K562 (cell line): ENCODE measurements at regions not wholly inside any gene's neighbourhood (a gene's known extent, or its start where the extent isn't known, plus 50 kb on each side); places are given as distances from the start of the nearest gene placed in this dataset.

Experiments
- ATAC-seq: fragments of 200-7000 bp; cut with Tn5 transposase; 3 replicates; pipeline ENCODE4 v1.9.1; 2020; ENCODE audit warnings: moderate library complexity
- BruUV-seq: library from RNA; stranded (reverse); fragments of 400-500 nt; replicated peaks from 2 replicates; lab custom pipeline; 2021; lab: Mats Ljungman, UMichigan
- CTCF ChIA-PET: fragments of 300-600 bp; formaldehyde crosslinking; extraction: SDS; loops from one replicate; lab custom pipeline; 2021; ENCODE audit warnings: low intra/inter-chr PET ratio; lab: Yijun Ruan, JAX
- POLR2A ChIA-PET: fragments of 300-600, 350-650 bp; sonication (Branson Sonifier 250); formaldehyde crosslinking; extraction: SDS; loops from one replicate; lab custom pipeline; 2021; ENCODE audit warnings: antibody characterized with exemption, inconsistent platforms; lab: Yijun Ruan, JAX
- DNase-seq, 4 experiments: peaks; one replicate each; pipeline versions ENCODE4 v3.0.0 to v3.0.0-alpha.2; 2011 to 2018; ENCODE audit warnings: low spot score in 3 of 4, mixed read lengths in 3 of 4; ENCODE audit errors: extremely low read depth in 1 of 4
- FAIRE-seq: peaks from 2 replicates; lab custom pipeline; 2011; peaks lifted over from hg19 to GRCh38; lab: Jason Lieb, UNC
- H2AFZ ChIP-seq: 2 replicates; pipeline ENCODE4 v1.6.0; 2011; ENCODE audit warnings: low read depth, low read length, control low read depth, inconsistent platforms
- H3K27ac ChIP-seq: fragments of 200-600 bp; 3 replicates; pipeline ENCODE4 v1.8.0; 2011; ENCODE audit warnings: low read depth, mild to moderate bottlenecking, control low read depth, inconsistent platforms, low read length, moderate library complexity, mixed read lengths; ENCODE audit errors: extremely low read depth
- H3K27me3 ChIP-seq, 2 experiments: fragments of 300-600 bp in 1 of 2; 2 replicates in 1 of 2; 3 replicates in 1 of 2; pipeline versions ENCODE4 v1.6.0 to v1.8.0; 2011; ENCODE audit warnings: inconsistent platforms in 2 of 2, low read length in 2 of 2, mild to moderate bottlenecking in 1 of 2, mixed read lengths in 1 of 2, moderate library complexity in 1 of 2; ENCODE audit not compliant: control insufficient read depth in 2 of 2, insufficient read depth in 2 of 2
- H3K36me3 ChIP-seq: fragments of 300-600 bp; 3 replicates; pipeline ENCODE4 v1.8.0; 2011; ENCODE audit warnings: mild to moderate bottlenecking, low read length, inconsistent platforms; ENCODE audit not compliant: control insufficient read depth, insufficient read depth
- H3K4me1 ChIP-seq, 2 experiments: fragments of 200-600 bp in 1 of 2; replicated peaks in 1 of 2; 2 replicates in 1 of 2; 3 replicates in 1 of 2; pipeline versions ENCODE4 v1.5.1 to v1.8.0; 2011; ENCODE audit warnings: inconsistent platforms in 2 of 2, low read length in 2 of 2, mild to moderate bottlenecking in 1 of 2, mixed read lengths in 1 of 2, moderate library complexity in 1 of 2; ENCODE audit not compliant: control insufficient read depth in 2 of 2, insufficient read depth in 2 of 2
- H3K4me2 ChIP-seq: 2 replicates; pipeline ENCODE4 v1.6.1; 2011; ENCODE audit warnings: low read length, control low read depth, inconsistent platforms, mixed read lengths; ENCODE audit not compliant: insufficient read depth
- H3K4me3 ChIP-seq: fragments of 200-600 bp; sonication (generic), shearing (Covaris generic); 2 replicates; pipeline ENCODE4 v1.5.1; 2016; ENCODE audit warnings: control low read depth, inconsistent platforms
- H3K79me2 ChIP-seq: fragments of 200-600 bp; 3 replicates; pipeline ENCODE4 v1.8.0; 2011; ENCODE audit warnings: low read length, inconsistent platforms; ENCODE audit not compliant: control insufficient read depth, insufficient read depth
- H3K9ac ChIP-seq, 2 experiments: 2 replicates each; pipeline versions ENCODE4 v1.6.0 to v1.6.1; 2011; ENCODE audit warnings: low read depth in 2 of 2, low read length in 2 of 2, control low read depth in 1 of 2, inconsistent platforms in 1 of 2, mild to moderate bottlenecking in 1 of 2, mixed read lengths in 1 of 2; ENCODE audit not compliant: insufficient read depth in 1 of 2
- H3K9me1 ChIP-seq: one replicate; pipeline ENCODE4 v1.6.0; 2011; ENCODE audit warnings: inconsistent platforms, mild to moderate bottlenecking, low read length, moderate library complexity; ENCODE audit not compliant: control insufficient read depth, insufficient read depth
- H3K9me3 ChIP-seq: replicated peaks from 2 replicates; pipeline ENCODE4 v1.5.1; 2011; ENCODE audit warnings: low read depth, low read length, inconsistent platforms; ENCODE audit not compliant: control insufficient read depth, insufficient read depth
- H4K20me1 ChIP-seq: replicated peaks from 2 replicates; pipeline ENCODE4 v1.6.1; 2011; ENCODE audit warnings: low read length, inconsistent platforms, mixed read lengths; ENCODE audit not compliant: control insufficient read depth, insufficient read depth
- ATF1 ChIP-seq, 2 experiments: fragments of 450-650 bp in 1 of 2; IDR thresholded peaks; 2 replicates each; pipeline ENCODE4 v1.6.1; 2016; ENCODE audit warnings: missing compliant biosample characterization in 1 of 2, missing genetic modification characterization in 1 of 2
- CBFA2T3 ChIP-seq: fragments of 450-650 bp; IDR thresholded peaks from 2 replicates; pipeline ENCODE4 v1.6.1; 2017
- CREB3 ChIP-seq: fragments of 450-650 bp; conservative IDR thresholded peaks from 2 replicates; pipeline ENCODE4 v1.6.1; 2016; ENCODE audit warnings: missing genetic modification characterization, low read depth, mild to moderate bottlenecking, missing compliant biosample characterization, moderate library complexity
- FOXM1 ChIP-seq, 2 experiments: fragments of 450-650 bp in 1 of 2; sonication (generic) in 1 of 2; formaldehyde crosslinking in 1 of 2; IDR thresholded peaks; 2 replicates each; pipeline versions ENCODE4 v1.6.1 to v1.9.0; 2017 to 2022; ENCODE audit warnings: low read depth in 2 of 2, mild to moderate bottlenecking in 2 of 2, missing genetic modification reagents in 1 of 2, moderate library complexity in 1 of 2
- GABPA ChIP-seq: fragments of 200-800 bp; sonication (Bioruptor generic); conservative IDR thresholded peaks from 2 replicates; pipeline ENCODE4 v1.6.1; 2016; ENCODE audit warnings: low read depth, missing genetic modification characterization, missing compliant biosample characterization
- GATA2 ChIP-seq: sonication (generic); formaldehyde crosslinking; IDR thresholded peaks from 2 replicates; pipeline ENCODE4 v1.4.0; 2020; ENCODE audit warnings: mild to moderate bottlenecking, missing genetic modification reagents
- KAT8 ChIP-seq: fragments of 450-650 bp; IDR thresholded peaks from 2 replicates; pipeline ENCODE4 v1.6.1; 2016; ENCODE audit warnings: low read depth, mild to moderate bottlenecking
- MAFG ChIP-seq: fragments of 450-650 bp; conservative IDR thresholded peaks from 2 replicates; pipeline ENCODE4 v1.6.1; 2016; ENCODE audit warnings: missing genetic modification characterization, missing compliant biosample characterization
- MCM3 ChIP-seq: fragments of 450-650 bp; IDR thresholded peaks from 2 replicates; pipeline ENCODE4 v1.6.1; 2016
- PHF20 ChIP-seq: fragments of 450-650 bp; IDR thresholded peaks from 2 replicates; pipeline ENCODE4 v1.6.1; 2018; ENCODE audit not compliant: partially characterized antibody
- SLC30A9 ChIP-seq: fragments of 250-450 bp; sonication (Bioruptor Pico); IDR thresholded peaks from 2 replicates; pipeline ENCODE4 v1.8.0; 2022; ENCODE audit warnings: mild to moderate bottlenecking, moderate library complexity
- TCF3 ChIP-seq: sonication (generic); formaldehyde crosslinking; IDR thresholded peaks from 2 replicates; pipeline ENCODE4 v1.4.0; 2020; ENCODE audit warnings: mild to moderate bottlenecking, missing genetic modification reagents
- ZNF140 ChIP-seq: fragments of 250-450 bp; sonication (Bioruptor Pico); IDR thresholded peaks from 2 replicates; pipeline ENCODE4 v1.8.0; 2021; ENCODE audit warnings: moderate library complexity, mild to moderate bottlenecking, inconsistent platforms
- WGBS: fragments of 100-300 bp; shearing (Covaris generic); methylation state at CpG from one replicate; pipeline ENCODE4 v1.1.6; 2016; ENCODE audit warnings: low coverage, mixed read lengths; ENCODE audit not compliant: insufficient coverage; ENCODE audit errors: missing lambda C conversion rate; 5-methylcytosine and 5-hydroxymethylcytosine counted together
- in situ Hi-C: fragments of 300-500 bp; cut with MboI; formaldehyde crosslinking; loops from 4 replicates; pipeline ENCODE4 v1.15.0; 2018; ENCODE audit warnings: inconsistent platforms, mixed read lengths
- intact Hi-C: fragments of 100-400 bp; cut with micrococcal nuclease; formaldehyde crosslinking; loops from 2 replicates; pipeline ENCODE4 v1.14.2; 2022

- FAIRE-seq (no peak), ATAC-seq (no peak), DNase-seq (no peak)
- Histone ChIP-seq H3K4me2 (no peak overlapping the region), H3K79me2 (no peaks in the 10 kb centered on the region), H3K9ac (no peak overlapping the region), H3K9me3 (no peaks in the 10 kb centered on the region), H2AFZ (no peak overlapping the region), H3K27ac (no peak overlapping the region), H3K4me1 (no peaks in the 10 kb centered on the region), H3K36me3 (no peaks in the 10 kb centered on the region), H4K20me1 (no peaks in the 10 kb centered on the region), H3K4me3 (no peak overlapping the region), H3K27me3 (no peaks in the 10 kb centered on the region), H3K9me1 (no peaks in the 10 kb centered on the region)
- intact Hi-C loops = no loop called here
- no peak for TF ChIP-seq FOXM1 (IDR thresholded peaks at IDR 0.05; ENCODE audit: low read depth)
- no peak for TF ChIP-seq FOXM1 (CRISPR knock-in tag; IDR thresholded peaks at IDR 0.05; ENCODE audit: low read depth)
- no peak for TF ChIP-seq TCF3
- no peak for TF ChIP-seq GATA2 (CRISPR knock-in tag)
- TF ChIP-seq ATF1 (CRISPR knock-in tag; IDR thresholded peaks at IDR 0.05) = no peak
- no peak for TF ChIP-seq ATF1 (tag; IDR thresholded peaks at IDR 0.05)
- TF ChIP-seq ZNF140 (CRISPR knock-in tag) = no peak
- no peak for TF ChIP-seq MAFG (tag)
- TF ChIP-seq SLC30A9 (CRISPR knock-in tag) = no peak
- no peak for TF ChIP-seq CREB3 (tag)
- TF ChIP-seq MCM3 = no peak
- TF ChIP-seq GABPA = no peak
- no peak for TF ChIP-seq KAT8
- no peak for TF ChIP-seq CBFA2T3
- TF ChIP-seq PHF20 = no peak
- no TSS peak for BruUV-seq
- CTCF ChIA-PET = no interaction called here
- POLR2A ChIA-PET = no interaction called here
- 2% methylated on average over 2 of the region's 2 CpGs for WGBS
- in situ Hi-C loops = no loop called here
These were observed 317.4 kb upstream of the HNRNPA3 start for GRCh38 chr2:176895158-176895557.
